GM19397 (cell line): ENCODE measurements at regions not wholly inside any gene's neighbourhood (a gene's known extent, or its start where the extent isn't known, plus 50 kb on each side); places are given as distances from the start of the nearest gene placed in this dataset.

Source experiments
- ATAC-seq: cut with Tn5 transposase; IDR thresholded peaks from one replicate; pipeline ENCODE4 v1.9.1; 2021; ENCODE audit warnings: mild to moderate bottlenecking, moderate library complexity; ENCODE audit not compliant: unreplicated experiment

- no peak for ATAC-seq
Measured at GRCh38 chr3:124429129-124429815, 301.0 kb upstream of the UMPS start.

GRCh38 chr3:124431331-124431994 is 298.8 kb upstream of the UMPS start:
- ATAC-seq: no peak

DNA sequence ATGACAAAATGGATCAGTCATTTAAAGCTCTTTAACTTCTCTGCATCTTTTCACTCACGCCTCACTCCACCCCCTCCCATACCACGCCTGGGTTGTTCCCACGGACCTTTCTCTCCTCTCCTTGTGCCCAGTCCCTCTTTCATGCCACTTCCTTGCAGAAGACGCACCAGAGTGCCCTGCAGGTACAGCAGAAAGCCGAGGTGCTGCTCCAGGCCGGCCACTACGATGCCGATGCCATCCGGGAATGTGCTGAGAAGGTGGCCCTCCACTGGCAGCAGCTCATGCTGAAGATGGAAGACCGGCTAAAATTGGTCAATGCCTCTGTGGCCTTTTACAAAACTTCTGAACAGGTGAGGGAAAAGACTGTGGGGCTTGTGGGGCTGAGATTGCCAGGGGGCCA is 296.1 kb upstream of the UMPS start:
- no peak for ATAC-seq

DNA sequence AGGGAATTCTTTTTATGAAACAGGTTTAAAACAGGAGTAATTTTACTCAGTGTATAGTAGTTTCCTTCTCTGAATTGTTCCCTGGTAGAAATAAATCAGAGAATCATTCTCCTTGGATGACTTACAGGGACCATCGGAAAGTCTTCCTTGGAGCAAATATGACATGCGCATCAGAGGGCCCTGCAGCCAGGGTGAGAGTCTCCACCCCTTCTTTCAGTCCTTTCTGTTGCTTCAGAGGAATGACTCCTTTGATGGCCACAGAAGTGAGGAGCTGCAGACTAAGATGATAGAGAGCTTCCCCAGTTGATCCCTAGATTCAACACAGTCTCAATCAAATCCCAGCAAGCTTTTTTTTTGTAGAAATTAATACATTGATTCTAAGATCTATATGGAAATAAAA is 294.8 kb upstream of the UMPS start:
- ATAC-seq: no peak

DNA sequence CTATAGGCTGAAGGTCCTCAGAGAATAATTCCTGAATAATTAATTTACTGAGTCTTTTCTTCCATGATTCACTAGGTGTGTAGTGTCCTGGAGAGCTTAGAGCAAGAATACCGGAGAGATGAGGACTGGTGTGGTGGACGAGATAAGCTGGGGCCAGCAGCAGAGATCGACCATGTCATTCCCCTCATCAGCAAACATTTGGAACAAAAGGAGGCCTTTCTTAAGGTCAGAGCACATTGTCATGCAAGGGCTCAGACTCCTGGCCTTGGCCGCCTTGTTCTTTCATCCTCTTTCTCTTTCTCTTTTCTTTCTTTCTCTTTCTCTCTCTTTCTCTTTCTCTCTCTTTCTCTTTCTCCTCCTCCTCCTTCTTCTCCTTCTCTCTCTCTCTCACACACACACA is 291.4 kb upstream of the UMPS start:
- no peak for ATAC-seq

- no peak for ATAC-seq
Measured at GRCh38 chr3:124439603-124440002, 290.6 kb upstream of the UMPS start.

DNA sequence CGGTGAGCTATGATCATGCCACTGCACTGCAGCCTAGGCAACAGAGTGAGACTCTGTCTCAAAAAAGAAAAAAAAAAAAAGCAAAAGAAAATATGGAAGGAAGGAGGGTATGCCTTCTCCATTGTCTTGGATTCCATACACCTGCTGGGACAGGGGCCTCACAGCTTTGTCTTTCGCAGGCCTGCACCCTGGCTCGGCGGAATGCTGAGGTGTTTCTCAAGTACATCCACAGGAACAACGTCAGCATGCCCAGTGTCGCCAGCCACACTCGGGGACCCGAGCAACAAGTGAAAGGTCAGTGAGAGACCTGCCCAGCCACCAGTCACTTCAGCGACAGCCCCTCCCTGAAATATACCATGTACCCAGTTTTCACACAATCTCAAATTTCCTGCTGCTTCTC is 288.5 kb upstream of the UMPS start:
- ATAC-seq: no peak

DNA sequence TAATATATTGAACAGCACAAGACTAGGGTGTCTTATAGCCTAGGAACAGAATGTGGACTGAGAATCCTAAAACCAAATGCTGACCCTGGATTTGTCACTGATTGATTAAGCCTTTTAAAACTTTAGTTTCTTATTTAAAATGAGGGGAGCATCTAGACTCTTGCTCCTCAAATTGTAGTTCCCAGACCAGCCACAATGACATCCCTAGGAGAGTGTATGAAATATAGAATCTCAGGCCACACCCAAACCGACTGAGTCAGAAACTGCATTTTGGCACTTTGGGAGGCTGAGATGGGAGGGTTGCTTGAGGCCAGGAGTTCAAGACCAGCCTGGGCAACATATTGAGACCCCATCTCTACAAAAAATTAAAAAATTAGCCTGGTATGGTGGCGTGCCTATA is 287.8 kb upstream of the UMPS start:
- ATAC-seq: no peak

DNA sequence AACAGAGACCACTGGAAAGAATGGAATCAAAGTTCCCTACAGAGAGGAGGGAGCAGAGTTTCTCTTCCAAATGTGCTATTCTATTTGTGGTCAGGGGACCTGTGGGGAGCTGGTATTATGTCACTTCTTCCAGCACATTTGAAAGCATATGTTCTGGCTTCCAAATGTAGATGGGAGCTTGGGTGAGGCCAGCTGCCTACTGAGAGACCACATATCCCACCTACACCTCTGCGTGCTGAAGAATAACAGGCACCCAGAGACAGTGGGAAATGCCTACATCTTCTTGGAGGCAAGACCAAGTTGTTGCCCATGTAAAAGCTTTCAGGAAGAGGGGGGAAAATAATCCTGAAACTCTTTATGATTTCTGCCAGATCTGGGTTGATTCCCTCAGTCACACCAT is 286.8 kb upstream of the UMPS start:
- no peak for ATAC-seq

DNA sequence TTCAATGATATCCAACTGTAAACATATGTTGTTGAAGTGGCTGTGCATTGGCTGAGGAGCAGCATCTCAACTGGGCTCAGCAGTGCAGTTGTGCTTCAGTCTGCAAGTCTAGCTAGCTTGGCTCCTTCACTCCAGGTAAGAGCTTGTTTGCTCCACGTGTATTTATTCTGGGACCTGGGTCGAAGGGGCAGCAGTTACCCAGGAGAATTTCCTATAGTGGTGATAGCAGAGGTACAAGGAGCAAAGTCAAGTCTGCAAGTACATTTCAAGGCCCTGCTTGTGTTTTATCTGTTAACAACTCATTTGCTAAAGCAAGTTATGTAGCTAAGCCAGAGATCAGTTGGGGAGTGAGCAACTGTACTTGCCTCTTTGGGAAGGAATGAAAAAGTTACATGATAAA is 286.2 kb upstream of the UMPS start:
- no peak for ATAC-seq

- no peak for ATAC-seq
Measured at GRCh38 chr3:124444896-124445295, 285.4 kb upstream of the UMPS start.

- ATAC-seq: no peak
Measured at GRCh38 chr3:124447845-124448244, 282.4 kb upstream of the UMPS start.

- ATAC-seq: no peak
Measured at GRCh38 chr3:124448954-124449353, 281.3 kb upstream of the UMPS start.

- no peak for ATAC-seq
Measured at GRCh38 chr3:124450366-124450765, 279.9 kb upstream of the UMPS start.

DNA sequence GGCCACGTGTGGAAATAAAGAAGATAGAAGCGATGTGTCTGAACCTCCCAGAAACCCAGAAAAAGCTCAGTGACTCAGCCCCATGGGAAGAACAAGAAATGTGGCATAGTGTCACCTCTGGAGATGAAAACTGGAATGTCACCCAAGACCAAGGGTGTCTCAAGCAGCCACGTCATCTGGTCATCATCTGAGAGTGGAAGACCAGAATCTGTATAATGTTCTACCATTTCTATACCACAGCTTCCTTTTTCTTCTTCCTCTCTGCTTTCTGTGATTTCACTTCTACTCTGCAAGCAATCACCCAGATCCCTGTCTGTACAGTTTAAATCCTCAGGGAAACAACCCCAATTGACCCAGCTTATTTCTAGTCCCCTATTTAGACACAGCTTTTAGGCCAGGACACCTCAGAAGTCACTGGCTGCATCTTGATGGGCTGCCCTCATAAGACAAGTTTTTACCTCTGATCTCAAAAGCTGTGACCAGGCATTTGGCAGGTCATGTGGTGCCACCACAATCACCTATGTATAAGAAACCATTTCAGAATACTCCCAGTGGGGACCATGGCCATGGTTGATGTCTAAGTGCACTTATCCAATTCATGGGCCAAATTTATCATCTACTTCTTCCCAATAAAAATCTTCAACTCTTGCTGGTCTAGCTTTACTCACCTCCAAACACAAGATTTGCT is 278.5 kb upstream of the UMPS start:
- ATAC-seq: no peak

DNA sequence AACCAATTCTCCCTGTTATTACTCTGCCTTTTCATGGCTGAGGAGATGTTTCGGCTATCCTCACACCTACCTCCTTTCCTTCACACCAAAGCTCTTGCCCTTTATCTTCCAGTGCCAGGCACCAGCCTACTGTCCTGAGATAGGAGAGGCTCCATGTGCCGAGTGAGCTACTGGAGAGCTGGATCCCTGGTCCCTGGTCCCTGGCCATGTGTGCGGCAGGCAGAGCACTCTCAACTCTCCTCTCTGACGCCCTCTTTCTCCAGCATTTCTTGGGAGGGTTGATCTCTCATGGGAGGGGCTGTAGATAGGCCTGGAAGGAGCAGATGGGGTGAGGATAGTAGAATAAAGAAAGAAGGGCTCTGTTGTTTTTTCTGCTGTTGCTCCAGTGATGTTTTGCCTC is 277.1 kb upstream of the UMPS start:
- ATAC-seq: no peak

DNA sequence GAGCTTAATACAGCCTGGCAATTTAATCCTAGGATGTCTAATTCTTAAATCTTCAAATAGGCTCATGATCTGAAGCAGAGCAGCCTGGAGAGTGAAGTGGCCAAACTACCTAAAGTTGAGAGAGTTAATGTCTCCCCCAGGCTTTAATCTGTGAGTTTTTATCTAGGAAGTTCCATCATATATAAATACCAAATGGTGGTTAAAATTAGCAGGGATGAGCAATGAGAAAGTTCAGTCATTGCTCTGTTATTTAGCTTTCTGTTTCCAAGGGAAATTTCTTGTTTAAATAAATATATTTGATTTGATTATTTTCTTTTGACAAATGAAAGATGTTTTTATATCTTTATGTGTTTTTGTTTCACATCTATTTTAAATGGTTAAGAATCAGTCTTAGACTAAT is 274.4 kb upstream of the UMPS start:
- no peak for ATAC-seq

GRCh38 chr3:124456506-124456905 is 273.7 kb upstream of the UMPS start:
- no peak for ATAC-seq

DNA sequence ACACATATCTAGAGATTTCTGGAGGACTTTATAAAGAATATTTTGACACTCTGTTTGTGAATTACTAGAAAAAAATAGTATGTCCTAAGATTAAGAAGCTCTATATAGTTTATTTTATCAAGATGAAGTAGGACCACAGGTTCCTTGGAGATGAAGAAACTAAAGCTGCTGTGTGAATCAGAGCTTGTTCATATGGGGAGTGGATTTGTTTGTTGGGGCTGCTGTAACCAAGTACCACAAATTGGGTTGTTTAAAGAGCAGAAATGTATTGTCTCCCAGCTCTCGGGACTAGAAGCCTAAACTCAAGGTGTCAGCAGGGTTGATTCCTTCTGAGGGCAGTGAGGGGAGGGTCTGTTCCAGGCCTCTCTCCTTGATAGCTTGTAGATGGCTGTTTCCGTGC is 270.6 kb upstream of the UMPS start:
- no peak for ATAC-seq

DNA sequence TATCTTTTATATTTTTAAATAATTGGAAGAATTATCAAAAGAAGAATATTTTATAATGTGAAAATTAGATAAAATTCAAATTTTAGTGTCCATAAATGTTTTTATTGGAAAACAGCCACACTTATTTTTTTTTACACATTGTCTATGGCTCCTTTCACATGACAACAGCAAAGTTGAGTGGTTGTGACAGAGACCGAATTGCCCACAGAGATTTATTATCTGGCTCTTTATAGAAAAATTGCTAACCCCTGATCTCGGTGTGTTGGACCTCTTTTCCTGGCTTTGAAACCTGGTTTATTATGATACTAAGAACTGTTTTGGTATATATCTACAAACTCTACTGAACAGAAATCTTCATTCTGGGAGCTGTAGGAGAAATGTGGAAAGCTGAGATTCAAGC is 269.1 kb upstream of the UMPS start:
- no peak for ATAC-seq

DNA sequence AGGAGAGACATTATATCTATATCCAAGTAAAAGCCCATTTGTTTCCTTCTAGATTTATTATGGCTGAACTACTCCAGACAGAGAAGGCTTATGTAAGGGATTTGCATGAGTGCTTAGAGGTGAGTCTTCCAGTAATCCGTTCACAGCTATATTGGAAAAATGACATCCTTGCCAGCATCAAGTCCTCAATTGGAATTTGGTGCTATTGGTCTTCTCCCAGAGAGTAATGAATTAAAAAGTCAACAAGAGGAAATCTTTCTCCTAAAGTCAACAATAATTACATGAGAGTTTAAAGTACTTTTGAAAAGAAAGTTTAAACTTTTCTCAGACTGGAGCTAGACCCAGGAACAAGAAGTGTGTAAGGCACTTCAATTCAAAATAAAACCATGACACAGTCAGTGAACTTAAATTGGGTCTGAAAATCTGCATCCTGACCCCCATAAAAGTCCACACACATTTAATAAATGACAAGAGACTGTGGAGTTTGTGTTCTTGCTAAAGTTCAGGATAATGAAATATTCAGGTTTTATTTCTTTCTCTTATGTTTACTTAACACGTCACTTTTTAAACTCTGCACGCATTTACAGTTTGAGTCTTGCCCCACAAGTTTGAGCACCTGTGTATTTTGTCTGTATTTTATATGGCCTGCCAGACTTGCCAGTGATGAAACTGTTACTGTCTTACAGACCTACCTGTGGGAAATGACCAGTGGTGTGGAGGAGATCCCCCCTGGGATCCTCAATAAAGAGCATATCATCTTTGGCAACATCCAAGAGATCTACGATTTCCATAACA is 268.2 kb upstream of the UMPS start:
- ATAC-seq: no peak

DNA sequence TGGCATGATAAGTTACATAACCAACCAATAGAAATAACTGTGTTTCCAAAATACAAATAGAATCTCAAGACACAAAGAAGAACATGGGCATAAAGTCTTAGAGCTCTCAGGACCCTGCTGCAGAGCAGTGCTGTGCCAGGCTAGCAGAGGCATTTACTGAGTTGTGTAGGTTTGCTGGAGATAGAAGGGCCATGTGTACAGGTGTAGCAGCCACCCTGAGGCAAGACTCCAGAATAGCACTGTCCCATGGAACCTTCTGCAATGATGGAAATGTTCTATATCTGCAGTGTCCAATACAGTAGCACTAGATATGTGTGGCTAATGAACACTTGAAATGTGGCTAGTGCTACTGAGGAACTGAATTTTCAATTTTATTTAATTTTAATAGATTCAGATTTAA is 267.0 kb upstream of the UMPS start:
- no peak for ATAC-seq
